ENCODE measurements at regions not wholly inside any gene's neighbourhood (a gene's known extent, or its start where the extent isn't known, plus 50 kb on each side); places are given as distances from the start of the nearest gene placed in this dataset.

DNA sequence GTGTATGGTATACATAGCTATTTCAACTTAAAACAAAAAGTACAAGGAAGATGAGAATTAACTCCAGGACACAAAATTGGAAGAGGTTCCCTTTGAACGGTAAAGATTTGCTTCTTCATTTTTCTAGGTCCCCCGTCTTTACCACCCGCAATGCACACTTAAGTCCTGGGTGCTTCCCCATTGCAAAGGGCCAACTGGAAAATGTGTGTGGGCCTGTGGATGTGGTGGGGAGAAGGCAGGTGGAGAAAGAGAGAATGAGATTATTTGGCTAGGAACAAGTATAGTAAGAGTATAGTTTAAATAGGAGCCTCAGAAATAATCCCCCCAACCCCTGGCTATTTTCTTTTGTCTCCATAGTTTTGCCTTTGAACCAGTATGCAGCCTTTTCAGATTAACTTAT, 115.4 kb downstream of the HLX start:
- Histone ChIP-seq H3K4me3 (no peak overlapping the region), H3K27ac (no peak overlapping the region), H3K36me3 (no peaks in the 10 kb centered on the region), H3K27me3 (no peaks in the 10 kb centered on the region), H3K4me1 (no peaks in the 10 kb centered on the region), H3K9me3 (no peaks in the 10 kb centered on the region)
- ATAC-seq (no peak), DNase-seq (no peak)
- intact Hi-C loops (cut with DNase I; ENCODE audit: low total_unique reads) (no loop called here), in situ Hi-C loops (cut with MboI; ENCODE audit: low sequenced_read_pairs in 4 of 4) (no loop called here)
- TF ChIP-seq, protein P1, sequence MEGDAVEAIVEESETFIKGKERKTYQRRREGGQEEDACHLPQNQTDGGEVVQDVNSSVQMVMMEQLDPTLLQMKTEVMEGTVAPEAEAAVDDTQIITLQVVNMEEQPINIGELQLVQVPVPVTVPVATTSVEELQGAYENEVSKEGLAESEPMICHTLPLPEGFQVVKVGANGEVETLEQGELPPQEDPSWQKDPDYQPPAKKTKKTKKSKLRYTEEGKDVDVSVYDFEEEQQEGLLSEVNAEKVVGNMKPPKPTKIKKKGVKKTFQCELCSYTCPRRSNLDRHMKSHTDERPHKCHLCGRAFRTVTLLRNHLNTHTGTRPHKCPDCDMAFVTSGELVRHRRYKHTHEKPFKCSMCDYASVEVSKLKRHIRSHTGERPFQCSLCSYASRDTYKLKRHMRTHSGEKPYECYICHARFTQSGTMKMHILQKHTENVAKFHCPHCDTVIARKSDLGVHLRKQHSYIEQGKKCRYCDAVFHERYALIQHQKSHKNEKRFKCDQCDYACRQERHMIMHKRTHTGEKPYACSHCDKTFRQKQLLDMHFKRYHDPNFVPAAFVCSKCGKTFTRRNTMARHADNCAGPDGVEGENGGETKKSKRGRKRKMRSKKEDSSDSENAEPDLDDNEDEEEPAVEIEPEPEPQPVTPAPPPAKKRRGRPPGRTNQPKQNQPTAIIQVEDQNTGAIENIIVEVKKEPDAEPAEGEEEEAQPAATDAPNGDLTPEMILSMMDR (IDR thresholded peaks at IDR 0.05 in 4 of 5, conservative IDR thresholded peaks at IDR 0.05 in 1 of 5): no peak
- TF ChIP-seq POLR2A (IDR thresholded peaks at IDR 0.05): no peak

GRCh38 chr1:220997791-220998190, 118.5 kb downstream of the HLX start:
- in situ Hi-C loops (cut with MboI; ENCODE audit: low sequenced_read_pairs in 4 of 4): no loop called here
- ATAC-seq: no peak
- Histone ChIP-seq H3K9me3 (no peaks in the 10 kb centered on the region), H3K36me3 (no peaks in the 10 kb centered on the region), H3K4me1 (no peaks in the 10 kb centered on the region), H3K4me3 (no peak overlapping the region), H3K27me3 (no peaks in the 10 kb centered on the region), H3K27ac (no peak overlapping the region)
- intact Hi-C loops (cut with DNase I; ENCODE audit: low total_unique reads): no loop called here
- DNase-seq: no peak
- no peak for TF ChIP-seq POLR2A (IDR thresholded peaks at IDR 0.05)
- TF ChIP-seq, protein P1 (IDR thresholded peaks at IDR 0.05 in 4 of 5, conservative IDR thresholded peaks at IDR 0.05 in 1 of 5): no peak

- Histone ChIP-seq H3K4me3 (no peak overlapping the region), H3K4me1 (no peaks in the 10 kb centered on the region), H3K27ac (peak overlapping the region; percentile 5 to 44 (median 34)), H3K9me3 (no peaks in the 10 kb centered on the region), H3K27me3 (no peaks in the 10 kb centered on the region), H3K36me3 (no peaks in the 10 kb centered on the region)
- ATAC-seq (peak; percentile 54 to 61), DNase-seq (peak; percentile 3 to 28)
- intact Hi-C loops (cut with DNase I; ENCODE audit: low total_unique reads): no loop called here
- TF ChIP-seq, protein P1 (IDR thresholded peaks at IDR 0.05 in 4 of 5, conservative IDR thresholded peaks at IDR 0.05 in 1 of 5): no peak
- TF ChIP-seq POLR2A (IDR thresholded peaks at IDR 0.05): peak in 1 of 2 donors; percentile 6
- in situ Hi-C loops (cut with MboI; ENCODE audit: low sequenced_read_pairs in 4 of 4): no loop called here
Measured at GRCh38 chr1:220999872-221000863, 120.9 kb downstream of the HLX start.

DNA sequence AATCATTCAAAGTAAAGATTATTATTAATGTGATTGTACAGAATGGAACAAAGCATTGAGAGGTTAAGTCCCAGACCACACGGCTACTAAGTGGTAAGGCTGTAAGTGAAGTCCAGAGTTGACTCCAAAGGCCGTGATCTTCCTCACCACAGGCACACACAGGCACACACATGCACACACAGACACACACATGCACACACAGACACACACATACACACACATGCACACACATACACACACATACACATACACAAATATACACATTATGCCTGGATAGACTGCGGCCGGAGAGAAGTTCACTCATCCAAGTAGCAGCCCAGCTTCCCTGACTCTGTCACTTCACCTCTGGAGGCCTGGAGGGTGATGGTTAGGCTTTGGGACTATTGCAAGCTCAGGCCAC, 121.9 kb downstream of the HLX start:
- H3K27me3 ChIP-seq: no peaks in the 10 kb centered on the region
- H3K4me3 ChIP-seq: no peak overlapping the region
- DNase-seq: no peak
- no peaks in the 10 kb centered on the region for H3K9me3 ChIP-seq
- no peaks in the 10 kb centered on the region for H3K4me1 ChIP-seq
- no peak for ATAC-seq
- intact Hi-C loops (cut with DNase I; ENCODE audit: low total_unique reads): no loop called here
- in situ Hi-C loops (cut with MboI; ENCODE audit: low sequenced_read_pairs in 4 of 4): no loop called here
- no peak overlapping the region for H3K27ac ChIP-seq
- TF ChIP-seq, protein P1 (IDR thresholded peaks at IDR 0.05 in 4 of 5, conservative IDR thresholded peaks at IDR 0.05 in 1 of 5): no peak
- TF ChIP-seq POLR2A (IDR thresholded peaks at IDR 0.05): no peak
- H3K36me3 ChIP-seq: no peaks in the 10 kb centered on the region
